ENCODE measurements at regions not wholly inside any gene's neighbourhood (a gene's known extent, or its start where the extent isn't known, plus 50 kb on each side); places are given as distances from the start of the nearest gene placed in this dataset.

GRCh38 chr4:176989186-176989585 lies 196.5 kb upstream of the VEGFC start:
- TF ChIP-seq EZH2 (IDR thresholded peaks at IDR 0.05; ENCODE audit: borderline replicate concordance): no peak
- TF ChIP-seq, protein P1, sequence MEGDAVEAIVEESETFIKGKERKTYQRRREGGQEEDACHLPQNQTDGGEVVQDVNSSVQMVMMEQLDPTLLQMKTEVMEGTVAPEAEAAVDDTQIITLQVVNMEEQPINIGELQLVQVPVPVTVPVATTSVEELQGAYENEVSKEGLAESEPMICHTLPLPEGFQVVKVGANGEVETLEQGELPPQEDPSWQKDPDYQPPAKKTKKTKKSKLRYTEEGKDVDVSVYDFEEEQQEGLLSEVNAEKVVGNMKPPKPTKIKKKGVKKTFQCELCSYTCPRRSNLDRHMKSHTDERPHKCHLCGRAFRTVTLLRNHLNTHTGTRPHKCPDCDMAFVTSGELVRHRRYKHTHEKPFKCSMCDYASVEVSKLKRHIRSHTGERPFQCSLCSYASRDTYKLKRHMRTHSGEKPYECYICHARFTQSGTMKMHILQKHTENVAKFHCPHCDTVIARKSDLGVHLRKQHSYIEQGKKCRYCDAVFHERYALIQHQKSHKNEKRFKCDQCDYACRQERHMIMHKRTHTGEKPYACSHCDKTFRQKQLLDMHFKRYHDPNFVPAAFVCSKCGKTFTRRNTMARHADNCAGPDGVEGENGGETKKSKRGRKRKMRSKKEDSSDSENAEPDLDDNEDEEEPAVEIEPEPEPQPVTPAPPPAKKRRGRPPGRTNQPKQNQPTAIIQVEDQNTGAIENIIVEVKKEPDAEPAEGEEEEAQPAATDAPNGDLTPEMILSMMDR (IDR thresholded peaks at IDR 0.05; ENCODE audit: poor library complexity): no peak
- no peak for TF ChIP-seq EZH2phosphoT487 (IDR thresholded peaks at IDR 0.05; ENCODE audit: low read depth, severe bottlenecking, unreplicated experiment)

Measured in hepatocyte (in vitro differentiated cells).